CD4-positive, alpha-beta T cell treated with Interleukin-21 for 1 hour (primary cell): ENCODE measurements at regions not wholly inside any gene's neighbourhood (a gene's known extent, or its start where the extent isn't known, plus 50 kb on each side); places are given as distances from the start of the nearest gene placed in this dataset.
"Not testable (repeated sequence)": the region's sequence is repeated elsewhere in the genome, so short reads cannot be mapped to it uniquely, and the experiment has no call there.

Experiments
- DNase-seq: peaks from one replicate; pipeline ENCODE4 v3.0.0-alpha.2; 2020

GRCh38 chr12:74174961-74175360 lies 362.7 kb upstream of the ATXN7L3B start:
- DNase-seq, result not testable (repeated sequence)

- no peak for DNase-seq
Measured at GRCh38 chr12:74185360-74185759, 352.3 kb upstream of the ATXN7L3B start.

GRCh38 chr12:74193191-74193590 lies 344.4 kb upstream of the ATXN7L3B start:
- no peak for DNase-seq

- DNase-seq, result no peak
Measured at GRCh38 chr12:74204236-74204635, 333.4 kb upstream of the ATXN7L3B start.

- DNase-seq, result no peak
Measured at GRCh38 chr12:74227846-74228545, 309.6 kb upstream of the ATXN7L3B start.

- no peak for DNase-seq
Measured at GRCh38 chr12:74229671-74230070, 308.0 kb upstream of the ATXN7L3B start.

- no peak for DNase-seq
Measured at GRCh38 chr12:74235342-74235741, 302.3 kb upstream of the ATXN7L3B start.

GRCh38 chr12:74241341-74241740 lies 296.3 kb upstream of the ATXN7L3B start:
- no peak for DNase-seq

GRCh38 chr12:74242088-74242487 lies 295.5 kb upstream of the ATXN7L3B start:
- DNase-seq, result no peak

- no peak for DNase-seq
Measured at GRCh38 chr12:74245458-74245857, 292.2 kb upstream of the ATXN7L3B start.

- no peak for DNase-seq
Measured at GRCh38 chr12:74250891-74251290, 286.7 kb upstream of the ATXN7L3B start.

- not testable (repeated sequence) for DNase-seq
Measured at GRCh38 chr12:74253826-74254225, 283.8 kb upstream of the ATXN7L3B start.

GRCh38 chr12:74254784-74255183 lies 282.9 kb upstream of the ATXN7L3B start:
- no peak for DNase-seq

GRCh38 chr12:74259199-74259598 lies 278.4 kb upstream of the ATXN7L3B start:
- DNase-seq, result no peak

- no peak for DNase-seq
Measured at GRCh38 chr12:74264692-74265091, 272.9 kb upstream of the ATXN7L3B start.

- not testable (repeated sequence) for DNase-seq
Measured at GRCh38 chr12:74269355-74269754, 268.3 kb upstream of the ATXN7L3B start.

GRCh38 chr12:74280156-74280655 lies 257.4 kb upstream of the ATXN7L3B start:
- no peak for DNase-seq

- DNase-seq, result not testable (repeated sequence)
Measured at GRCh38 chr12:74281401-74282180, 256.0 kb upstream of the ATXN7L3B start.

GRCh38 chr12:74283646-74284045 lies 254.0 kb upstream of the ATXN7L3B start:
- DNase-seq, result no peak

GRCh38 chr12:74285773-74286172 lies 251.9 kb upstream of the ATXN7L3B start:
- no peak for DNase-seq

- DNase-seq, result no peak
Measured at GRCh38 chr12:74286254-74286653, 251.4 kb upstream of the ATXN7L3B start.

GRCh38 chr12:74292351-74293194 lies 245.1 kb upstream of the ATXN7L3B start:
- no peak for DNase-seq

- no peak for DNase-seq
Measured at GRCh38 chr12:74293689-74294131, 243.9 kb upstream of the ATXN7L3B start.
